GM21576 (cell line): ENCODE measurements at regions not wholly inside any gene's neighbourhood (a gene's known extent, or its start where the extent isn't known, plus 50 kb on each side); places are given as distances from the start of the nearest gene placed in this dataset.
"Not testable (repeated sequence)": the region's sequence is repeated elsewhere in the genome, so short reads cannot be mapped to it uniquely, and the experiment has no call there.

Experiments
- ATAC-seq: cut with Tn5 transposase; IDR thresholded peaks from one replicate; pipeline ENCODE4 v1.9.1; 2021; ENCODE audit warnings: mild to moderate bottlenecking, moderate library complexity; ENCODE audit not compliant: unreplicated experiment

- no peak for ATAC-seq
Measured at GRCh38 chr11:8772571-8773519, 90.3 kb downstream of the RPL27A start.

GRCh38 chr11:8773916-8774539 is 91.4 kb downstream of the RPL27A start:
- ATAC-seq: no peak

GRCh38 chr11:8774916-8775315 is 92.3 kb downstream of the RPL27A start:
- ATAC-seq: not testable (repeated sequence)

GRCh38 chr11:8775332-8775731 is 92.7 kb downstream of the RPL27A start:
- no peak for ATAC-seq

- ATAC-seq: no peak
Measured at GRCh38 chr11:8775734-8776133, 93.1 kb downstream of the RPL27A start.

GRCh38 chr11:8776209-8776608 is 93.6 kb downstream of the RPL27A start:
- no peak for ATAC-seq

GRCh38 chr11:8777907-8778767 is 95.5 kb downstream of the RPL27A start:
- ATAC-seq: no peak

GRCh38 chr11:8779107-8779506 is 96.5 kb downstream of the RPL27A start:
- ATAC-seq: no peak

GRCh38 chr11:8779732-8780131 is 97.1 kb downstream of the RPL27A start:
- no peak for ATAC-seq

GRCh38 chr11:8784954-8785353 is 102.4 kb downstream of the RPL27A start:
- ATAC-seq: no peak

- ATAC-seq: no peak
Measured at GRCh38 chr11:8785457-8785856, 102.9 kb downstream of the RPL27A start.

- ATAC-seq: no peak
Measured at GRCh38 chr11:8785998-8786397, 103.4 kb downstream of the RPL27A start.

GRCh38 chr11:8786933-8787332 is 104.3 kb downstream of the RPL27A start:
- no peak for ATAC-seq

- ATAC-seq: no peak
Measured at GRCh38 chr11:8787372-8787771, 104.8 kb downstream of the RPL27A start.

- no peak for ATAC-seq
Measured at GRCh38 chr11:8788616-8789015, 106.0 kb downstream of the RPL27A start.

- no peak for ATAC-seq
Measured at GRCh38 chr11:8789864-8790263, 107.3 kb downstream of the RPL27A start.

- ATAC-seq: no peak
Measured at GRCh38 chr11:8790968-8791367, 108.4 kb downstream of the RPL27A start.

- ATAC-seq: no peak
Measured at GRCh38 chr11:8792710-8793109, 110.1 kb downstream of the RPL27A start.

- no peak for ATAC-seq
Measured at GRCh38 chr11:8793114-8793777, 110.7 kb downstream of the RPL27A start.

GRCh38 chr11:8794126-8794525 is 111.5 kb downstream of the RPL27A start:
- ATAC-seq: no peak

- ATAC-seq: no peak
Measured at GRCh38 chr11:8794677-8795103, 112.1 kb downstream of the RPL27A start.
